Activated naive CD8-positive, alpha-beta T cell treated with anti-CD3 and anti-CD28 coated beads, Interleukin-2, amount 10 ng/mL, durations not matched to agents 7 days and 5 days (primary cell): ENCODE measurements at regions not wholly inside any gene's neighbourhood (a gene's known extent, or its start where the extent isn't known, plus 50 kb on each side); places are given as distances from the start of the nearest gene placed in this dataset.

Experiments used
- ATAC-seq: fragments of 150-1000 bp; cut with Tn5 transposase; one replicate; pipeline ENCODE4 v1.10.0; 2021; ENCODE audit warnings: low read depth, moderate library complexity
- POLR2A ChIA-PET: fragments of 350-600 bp; sonication (Branson Sonifier 250); formaldehyde crosslinking; loops from one replicate; lab custom pipeline; 2021; ENCODE audit warnings: antibody characterized with exemption; lab: Charles Lee
- DNase-seq: peaks from one replicate; pipeline ENCODE4 v3.0.0; 2021
- H3K27ac Mint-ChIP-seq: one replicate; pipeline ENCODE4 v1.8.0; 2022; ENCODE audit warnings: mild to moderate bottlenecking, mixed read lengths
- H3K27me3 Mint-ChIP-seq: one replicate; pipeline ENCODE4 v1.8.0; 2022; ENCODE audit warnings: mild to moderate bottlenecking, moderate library complexity, mixed read lengths
- H3K36me3 Mint-ChIP-seq: one replicate; pipeline ENCODE4 v1.8.0; 2021; ENCODE audit warnings: mild to moderate bottlenecking, mixed read lengths
- H3K4me1 Mint-ChIP-seq: one replicate; pipeline ENCODE4 v1.8.0; 2021; ENCODE audit warnings: mixed read lengths
- H3K4me3 Mint-ChIP-seq: one replicate; pipeline ENCODE4 v1.8.0; 2022; ENCODE audit warnings: mild to moderate bottlenecking, moderate library complexity, mixed read lengths
- H3K9me3 Mint-ChIP-seq: one replicate; pipeline ENCODE4 v1.8.0; 2021; ENCODE audit warnings: mixed read lengths

DNA sequence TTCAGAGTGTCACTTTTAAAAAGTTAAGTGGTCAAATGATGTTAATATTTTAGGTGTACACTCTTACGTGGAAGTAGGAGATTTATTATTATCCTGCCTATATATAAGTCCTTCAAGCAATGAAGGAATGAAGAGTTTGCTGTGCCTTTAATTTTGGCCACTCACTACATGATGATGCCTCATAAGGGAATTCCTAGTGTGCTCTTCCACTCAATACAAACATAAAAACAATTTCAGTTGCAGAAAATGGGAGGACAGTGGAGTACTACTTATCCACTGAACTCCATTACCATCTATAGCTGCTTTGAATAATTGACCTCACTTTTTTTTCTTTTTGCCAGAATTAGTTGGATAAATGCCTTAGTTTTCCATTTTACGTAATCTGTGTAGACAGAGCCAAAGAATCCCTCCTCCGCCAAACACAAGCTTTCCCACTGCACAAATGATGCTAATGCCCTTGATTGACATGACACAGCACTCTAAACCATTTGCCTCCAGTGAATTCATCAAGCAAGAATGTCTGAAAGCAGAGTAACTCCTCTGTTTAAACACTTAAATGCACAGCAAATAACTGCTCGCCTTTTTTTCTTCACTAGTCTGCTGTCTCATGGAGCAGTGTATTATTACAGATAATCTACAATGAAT lies 751.1 kb upstream of the FANCL start:
- no peak for DNase-seq
- no peaks in the 10 kb centered on the region for H3K27me3 Mint-ChIP-seq
- no peak overlapping the region for H3K27ac Mint-ChIP-seq
- ATAC-seq: no peak
- POLR2A ChIA-PET: no interaction called here
- H3K4me1 Mint-ChIP-seq: no peaks in the 10 kb centered on the region
- no peaks in the 10 kb centered on the region for H3K36me3 Mint-ChIP-seq
- no peaks in the 10 kb centered on the region for H3K9me3 Mint-ChIP-seq
- H3K4me3 Mint-ChIP-seq: no peak overlapping the region

DNA sequence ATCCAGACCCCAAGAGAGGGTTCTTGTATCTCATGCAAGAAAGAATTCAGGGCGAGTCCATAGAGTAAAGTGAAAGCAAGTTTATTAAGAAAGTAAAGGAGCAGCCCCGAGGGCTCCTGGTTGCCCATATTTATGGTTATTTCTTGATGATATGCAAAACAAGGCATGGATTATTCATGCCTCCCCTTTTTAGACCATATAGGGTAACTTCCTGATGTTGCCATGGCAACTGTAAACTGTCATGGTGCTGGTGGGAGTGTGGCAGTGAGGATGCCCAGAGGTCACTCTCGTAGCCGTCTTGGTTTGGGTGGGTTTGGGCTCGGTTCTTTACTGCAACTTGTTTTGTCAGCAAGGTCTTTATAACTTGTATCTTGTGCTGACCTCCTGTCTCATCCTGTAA lies 750.2 kb upstream of the FANCL start:
- Mint-ChIP-seq H3K9me3 (no peaks in the 10 kb centered on the region), H3K27ac (no peak overlapping the region), H3K4me3 (no peak overlapping the region), H3K36me3 (no peaks in the 10 kb centered on the region), H3K27me3 (no peaks in the 10 kb centered on the region), H3K4me1 (no peaks in the 10 kb centered on the region)
- DNase-seq: no peak
- ATAC-seq: no peak
- POLR2A ChIA-PET: no interaction called here

DNA sequence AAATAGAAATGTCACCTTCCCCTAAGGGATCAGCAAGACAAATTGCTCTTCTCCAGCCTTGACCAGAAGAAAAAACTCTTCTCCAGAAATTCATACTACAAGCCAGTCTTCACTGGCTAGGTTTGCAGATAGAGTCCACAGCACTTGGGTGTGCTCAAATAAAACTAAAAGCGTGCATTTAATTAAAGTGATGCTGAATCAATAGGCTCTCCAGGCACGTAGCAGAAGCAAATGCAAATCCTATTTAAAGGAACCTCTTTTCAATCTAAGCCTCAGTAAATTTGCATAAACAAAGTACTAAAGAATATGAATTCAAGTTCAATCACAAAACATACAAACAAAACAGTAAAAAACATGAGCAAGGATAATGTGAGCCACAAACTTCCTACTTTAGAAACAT lies 744.4 kb upstream of the FANCL start:
- H3K4me3 Mint-ChIP-seq: no peak overlapping the region
- H3K27me3 Mint-ChIP-seq: peaks cover 3% of the 10 kb centered on the region
- POLR2A ChIA-PET: no interaction called here
- no peaks in the 10 kb centered on the region for H3K4me1 Mint-ChIP-seq
- no peak overlapping the region for H3K27ac Mint-ChIP-seq
- DNase-seq (no peak), ATAC-seq (no peak)
- H3K9me3 Mint-ChIP-seq: no peaks in the 10 kb centered on the region
- H3K36me3 Mint-ChIP-seq: no peaks in the 10 kb centered on the region

- POLR2A ChIA-PET: no interaction called here
Measured at GRCh38 chr2:58984731-58985130, 743.6 kb upstream of the FANCL start.

GRCh38 chr2:58983111-58983510 lies 742.0 kb upstream of the FANCL start:
- DNase-seq: no peak
- ATAC-seq: no peak
- no peaks in the 10 kb centered on the region for H3K9me3 Mint-ChIP-seq
- H3K27ac Mint-ChIP-seq: no peak overlapping the region
- H3K4me1 Mint-ChIP-seq: no peaks in the 10 kb centered on the region
- no peak overlapping the region for H3K4me3 Mint-ChIP-seq
- no peaks in the 10 kb centered on the region for H3K36me3 Mint-ChIP-seq
- H3K27me3 Mint-ChIP-seq: peaks cover 3% of the 10 kb centered on the region
- POLR2A ChIA-PET: no interaction called here

More at GRCh38 chr2:58984731-58985130, 743.6 kb upstream of the FANCL start:
- Mint-ChIP-seq H3K9me3 (no peaks in the 10 kb centered on the region), H3K27ac (no peak overlapping the region), H3K27me3 (peaks cover 3% of the 10 kb centered on the region), H3K4me1 (no peaks in the 10 kb centered on the region), H3K36me3 (no peaks in the 10 kb centered on the region), H3K4me3 (no peak overlapping the region)
- DNase-seq (no peak), ATAC-seq (no peak)

GRCh38 chr2:58981237-58981636 lies 740.1 kb upstream of the FANCL start:
- no peak overlapping the region for H3K4me3 Mint-ChIP-seq
- DNase-seq: no peak
- no peaks in the 10 kb centered on the region for H3K4me1 Mint-ChIP-seq
- no peak for ATAC-seq
- H3K27me3 Mint-ChIP-seq: peaks cover 3% of the 10 kb centered on the region
- POLR2A ChIA-PET: no interaction called here
- no peaks in the 10 kb centered on the region for H3K9me3 Mint-ChIP-seq
- no peak overlapping the region for H3K27ac Mint-ChIP-seq
- no peaks in the 10 kb centered on the region for H3K36me3 Mint-ChIP-seq

GRCh38 chr2:58976375-58977071 lies 735.4 kb upstream of the FANCL start:
- H3K27me3 Mint-ChIP-seq: no peaks in the 10 kb centered on the region
- H3K4me1 Mint-ChIP-seq: no peaks in the 10 kb centered on the region
- no peak overlapping the region for H3K4me3 Mint-ChIP-seq
- no peaks in the 10 kb centered on the region for H3K9me3 Mint-ChIP-seq
- H3K36me3 Mint-ChIP-seq: no peaks in the 10 kb centered on the region
- ATAC-seq: no peak
- POLR2A ChIA-PET: no interaction called here
- no peak overlapping the region for H3K27ac Mint-ChIP-seq
- DNase-seq: no peak

GRCh38 chr2:58974881-58975280 lies 733.8 kb upstream of the FANCL start:
- ATAC-seq: no peak
- no peaks in the 10 kb centered on the region for H3K36me3 Mint-ChIP-seq
- H3K27me3 Mint-ChIP-seq: no peaks in the 10 kb centered on the region
- no peaks in the 10 kb centered on the region for H3K9me3 Mint-ChIP-seq
- no peak overlapping the region for H3K4me3 Mint-ChIP-seq
- no peaks in the 10 kb centered on the region for H3K4me1 Mint-ChIP-seq
- POLR2A ChIA-PET: no interaction called here
- H3K27ac Mint-ChIP-seq: no peak overlapping the region
- no peak for DNase-seq

GRCh38 chr2:58974426-58974825 lies 733.3 kb upstream of the FANCL start:
- POLR2A ChIA-PET: no interaction called here
- no peak for ATAC-seq
- H3K4me3 Mint-ChIP-seq: no peak overlapping the region

GRCh38 chr2:58973811-58974281 lies 732.7 kb upstream of the FANCL start:
- DNase-seq (no peak), ATAC-seq (no peak)
- Mint-ChIP-seq H3K27me3 (no peaks in the 10 kb centered on the region), H3K27ac (no peak overlapping the region), H3K4me3 (no peak overlapping the region), H3K4me1 (no peaks in the 10 kb centered on the region), H3K36me3 (no peaks in the 10 kb centered on the region), H3K9me3 (no peaks in the 10 kb centered on the region)
- POLR2A ChIA-PET: no interaction called here

More at GRCh38 chr2:58974426-58974825, 733.3 kb upstream of the FANCL start:
- H3K27me3 Mint-ChIP-seq: no peaks in the 10 kb centered on the region
- no peaks in the 10 kb centered on the region for H3K9me3 Mint-ChIP-seq
- no peak for DNase-seq
- no peak overlapping the region for H3K27ac Mint-ChIP-seq
- H3K4me1 Mint-ChIP-seq: no peaks in the 10 kb centered on the region
- no peaks in the 10 kb centered on the region for H3K36me3 Mint-ChIP-seq

DNA sequence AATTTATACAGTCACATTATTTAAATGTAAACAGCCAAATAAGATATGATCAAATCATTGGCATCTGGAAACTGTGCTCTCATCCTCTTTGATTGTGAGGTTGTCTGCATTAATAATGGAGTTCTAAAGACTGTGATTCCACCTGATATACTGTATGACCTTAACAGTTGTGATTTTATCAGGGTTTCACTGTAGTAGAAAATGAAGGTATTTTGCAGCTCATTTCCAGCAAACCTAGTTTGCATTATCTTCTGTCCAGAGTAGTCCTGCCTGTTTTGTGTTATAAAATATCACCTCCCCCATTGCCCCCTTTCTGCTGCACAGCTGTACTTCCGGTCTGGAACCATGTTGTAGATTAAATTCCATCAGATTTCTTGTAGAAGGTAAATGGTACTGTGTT lies 731.6 kb upstream of the FANCL start:
- DNase-seq (no peak), ATAC-seq (no peak)
- POLR2A ChIA-PET: no interaction called here
- no peaks in the 10 kb centered on the region for H3K27me3 Mint-ChIP-seq
- no peaks in the 10 kb centered on the region for H3K36me3 Mint-ChIP-seq
- no peaks in the 10 kb centered on the region for H3K4me1 Mint-ChIP-seq
- H3K27ac Mint-ChIP-seq: no peak overlapping the region
- H3K4me3 Mint-ChIP-seq: no peak overlapping the region
- no peaks in the 10 kb centered on the region for H3K9me3 Mint-ChIP-seq

DNA sequence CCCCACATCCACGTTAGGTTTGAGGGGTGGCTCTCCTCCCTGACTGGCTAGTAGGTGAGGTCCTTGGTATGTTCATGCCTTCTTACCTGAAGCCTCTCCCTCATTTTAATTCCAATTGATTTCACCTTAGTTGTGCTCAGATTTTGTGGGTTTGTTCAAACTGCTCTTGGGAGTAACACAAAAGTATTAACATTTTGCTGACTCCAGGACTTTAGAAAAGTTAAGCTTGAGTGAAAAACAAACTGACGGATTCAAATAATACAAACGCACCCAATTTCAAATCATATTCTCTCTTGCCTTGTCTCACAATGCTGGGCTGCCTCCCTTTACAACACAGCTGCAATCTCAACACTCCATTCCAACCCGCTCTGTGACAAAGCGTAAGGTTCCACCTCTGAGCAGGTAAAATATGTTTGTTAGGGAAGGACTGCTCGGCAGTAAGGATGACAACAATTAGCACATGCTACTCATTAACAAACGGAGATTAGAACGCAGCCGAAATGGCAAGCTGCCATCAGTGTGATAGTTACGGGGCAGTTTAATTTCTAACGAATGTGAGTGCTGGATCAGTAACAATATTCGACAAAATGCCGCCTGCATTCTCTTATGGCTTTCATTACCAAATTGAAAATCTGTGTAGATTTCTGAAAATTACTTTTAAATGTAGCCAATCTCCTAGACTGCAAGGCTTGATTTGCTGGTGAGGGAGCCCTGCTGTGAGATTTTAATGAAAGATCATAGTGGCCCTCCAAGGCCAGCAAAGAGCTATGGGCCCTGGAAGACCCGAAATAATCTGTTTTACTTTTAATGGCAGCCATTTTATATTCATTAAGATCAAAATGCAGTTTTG lies 730.6 kb upstream of the FANCL start:
- POLR2A ChIA-PET: no interaction called here
- Mint-ChIP-seq H3K36me3 (no peaks in the 10 kb centered on the region), H3K4me1 (no peaks in the 10 kb centered on the region), H3K27me3 (no peaks in the 10 kb centered on the region), H3K27ac (no peak overlapping the region), H3K4me3 (no peak overlapping the region), H3K9me3 (no peaks in the 10 kb centered on the region)
- ATAC-seq (no peak), DNase-seq (no peak)

DNA sequence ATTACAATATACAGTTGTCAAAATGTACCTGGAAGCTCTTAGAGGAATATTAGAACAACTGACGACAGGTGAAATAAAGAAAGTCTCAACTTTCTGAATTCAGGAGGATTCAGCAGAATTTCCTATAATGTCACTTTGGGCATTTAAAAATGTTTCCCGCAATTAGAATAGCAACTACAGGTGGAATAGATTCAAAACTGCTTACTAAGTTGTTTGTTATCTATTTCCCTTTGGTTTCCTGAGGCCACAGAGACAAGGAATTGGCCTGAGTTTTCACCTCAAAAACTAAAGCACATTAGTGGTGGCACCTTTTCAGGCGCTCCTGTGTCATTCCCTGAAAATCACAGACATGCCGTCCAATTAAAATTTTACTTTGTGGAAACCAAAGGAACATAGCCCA lies 729.2 kb upstream of the FANCL start:
- no peaks in the 10 kb centered on the region for H3K9me3 Mint-ChIP-seq
- no peak overlapping the region for H3K27ac Mint-ChIP-seq
- POLR2A ChIA-PET: no interaction called here
- no peaks in the 10 kb centered on the region for H3K27me3 Mint-ChIP-seq
- no peak overlapping the region for H3K4me3 Mint-ChIP-seq
- no peak for DNase-seq
- no peaks in the 10 kb centered on the region for H3K36me3 Mint-ChIP-seq
- no peaks in the 10 kb centered on the region for H3K4me1 Mint-ChIP-seq
- ATAC-seq: no peak

DNA sequence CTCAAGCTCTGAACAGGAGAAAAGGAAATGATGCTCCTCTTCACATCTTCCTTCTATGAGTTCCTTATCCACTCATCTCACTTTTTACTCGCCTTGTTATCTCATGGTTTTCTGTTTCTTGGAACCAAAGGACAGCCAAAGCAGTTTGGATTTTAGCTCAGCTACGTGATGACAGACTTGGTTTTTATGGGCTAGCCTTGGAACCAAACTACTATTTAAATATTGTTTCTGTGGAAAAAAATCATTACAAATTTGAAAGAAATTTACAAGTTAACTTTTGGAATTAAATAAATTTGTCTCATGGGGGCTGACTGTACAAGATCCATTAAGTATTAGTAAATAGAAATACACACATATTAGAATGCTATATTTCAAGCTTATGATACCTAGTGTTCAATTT lies 727.8 kb upstream of the FANCL start:
- no peak for ATAC-seq

More for the DNA sequence above, 727.8 kb upstream of the FANCL start:
- no peak overlapping the region for H3K4me3 Mint-ChIP-seq
- no peaks in the 10 kb centered on the region for H3K36me3 Mint-ChIP-seq
- POLR2A ChIA-PET: no interaction called here
- H3K9me3 Mint-ChIP-seq: no peaks in the 10 kb centered on the region
- no peak for DNase-seq
- H3K27ac Mint-ChIP-seq: no peak overlapping the region
- no peaks in the 10 kb centered on the region for H3K4me1 Mint-ChIP-seq
- H3K27me3 Mint-ChIP-seq: no peaks in the 10 kb centered on the region
